ENCODE measurements at regions not wholly inside any gene's neighbourhood (a gene's known extent, or its start where the extent isn't known, plus 50 kb on each side); places are given as distances from the start of the nearest gene placed in this dataset.

- TF ChIP-seq IRF2 (CRISPR knock-in tag; IDR thresholded peaks at IDR 0.05; ENCODE audit: borderline replicate concordance, low read depth) (no peak), CTCF (IDR thresholded peaks at IDR 0.05) (no peak), AFF4 (CRISPR knock-in tag; IDR thresholded peaks at IDR 0.05; ENCODE audit: borderline replicate concordance) (no peak), EMX1 (CRISPR knock-in tag; IDR thresholded peaks at IDR 0.05) (no peak), TCF7 (CRISPR knock-in tag; IDR thresholded peaks at IDR 0.05; ENCODE audit: low read depth) (no peak), NR3C1 (CRISPR knock-in tag; conservative IDR thresholded peaks at IDR 0.05; ENCODE audit: low read depth) (no peak), USF2 (CRISPR knock-in tag; IDR thresholded peaks at IDR 0.05) (no peak), NR2C2 (CRISPR knock-in tag; IDR thresholded peaks at IDR 0.05) (no peak), CREB1 (CRISPR knock-in tag; IDR thresholded peaks at IDR 0.05) (no peak), SP1 (CRISPR knock-in tag; conservative IDR thresholded peaks at IDR 0.05) (no peak), GABPB1 (CRISPR knock-in tag; IDR thresholded peaks at IDR 0.05) (no peak), ZNF263 (CRISPR knock-in tag; IDR thresholded peaks at IDR 0.05; ENCODE audit: low read depth) (no peak)
Observed at GRCh38 chr13:73996569-73996968, 137.6 kb downstream of the KLF12 start.

All from WTC11 (cell line).